Heart left ventricle (tissue), 13 donors: ENCODE measurements at regions not wholly inside any gene's neighbourhood (a gene's known extent, or its start where the extent isn't known, plus 50 kb on each side); places are given as distances from the start of the nearest gene placed in this dataset.

Experiments used
- POLR2A ChIP-seq, 2 donors: fragments of 450-650 bp; IDR thresholded peaks; one replicate each; pipeline ENCODE4 v1.6.1; 2017; ENCODE audit warnings: antibody characterized with exemption in 2 of 2, mild to moderate bottlenecking in 2 of 2, moderate library complexity in 2 of 2
- TF ChIP-seq, protein P1 (sequence below), 12 donors: fragments of 200-600 bp; sonication (generic) in 4 of 12; IDR thresholded peaks; one replicate each; pipeline versions ENCODE4 v1.5.0 to v1.8.0; 2018 to 2022; ENCODE audit warnings: antibody characterized with exemption in 12 of 12, mild to moderate bottlenecking in 5 of 12
- donor health status: ischemic (EF 13 %, LVEDD 7.1; RV severe dilation, severe dysfunction).
- donor health status: DM: no; HTN: yes; CAD: no.
- donor health status: DM: no; HTN: no; CAD: no.
- donor health status: ischemic (EF 25% LVEDD 6.9; RV normal size, moderate dysfunction).
- donor health status: ischemic (EF 25% LVEDD 5.7; RV mildly dilated, moderate dysfunction).
- donor health status: ischemic (EF 35%, LVEDD 5.7; RV mildly dilated, moderate dysfunction).
- donor health status: nonischemic (EF 11% LVEDD 7.7; RV severe dilation, severe dysfunction).
- donor health status: DM: yes; HTN: yes; CAD: no.
- donor health status: PGD.
- donor health status: ischemic (EF 29% LVEDD 5.4; RV normal size, mild dysfunction).
- donor health status: nonischemic (EF 23%, LVEDD 6.1; RV moderate dilation, normal function).

DNA sequence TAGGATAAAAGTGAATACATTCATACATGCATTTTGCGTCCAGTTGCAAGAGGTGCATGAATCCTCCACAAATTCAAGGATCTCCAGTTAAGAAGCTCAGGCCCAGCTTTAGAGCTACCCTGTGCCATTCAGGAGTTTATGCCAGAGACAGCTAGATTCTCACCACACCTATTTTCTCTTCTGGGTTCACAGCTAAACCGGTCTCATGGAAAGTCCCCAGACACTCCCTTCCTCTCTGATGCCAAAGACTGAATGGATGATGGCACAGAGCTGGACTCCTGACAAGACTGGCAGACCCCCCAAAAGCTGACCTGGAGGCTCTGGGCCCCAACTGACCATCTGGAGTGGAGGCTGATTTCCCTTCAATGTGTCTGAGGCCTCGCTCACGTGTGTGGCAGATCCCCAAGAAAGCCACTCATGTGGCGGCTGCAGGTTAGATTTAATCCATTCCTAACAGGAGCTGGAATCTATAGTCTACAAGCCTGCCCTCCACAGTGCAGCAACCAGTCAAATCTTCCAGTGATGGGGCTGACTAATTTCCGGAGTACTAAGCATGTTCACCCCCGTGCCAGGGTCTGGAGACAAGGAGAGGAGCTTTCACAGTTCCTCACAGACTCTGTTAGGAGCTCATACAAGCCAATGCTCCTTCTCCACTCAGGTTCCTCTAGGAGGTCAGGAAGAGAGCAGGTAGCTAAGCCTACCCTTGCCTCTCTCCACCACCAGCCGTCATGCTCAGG is 257.1 kb downstream of the BCL11A start:
- TF ChIP-seq, protein P1, sequence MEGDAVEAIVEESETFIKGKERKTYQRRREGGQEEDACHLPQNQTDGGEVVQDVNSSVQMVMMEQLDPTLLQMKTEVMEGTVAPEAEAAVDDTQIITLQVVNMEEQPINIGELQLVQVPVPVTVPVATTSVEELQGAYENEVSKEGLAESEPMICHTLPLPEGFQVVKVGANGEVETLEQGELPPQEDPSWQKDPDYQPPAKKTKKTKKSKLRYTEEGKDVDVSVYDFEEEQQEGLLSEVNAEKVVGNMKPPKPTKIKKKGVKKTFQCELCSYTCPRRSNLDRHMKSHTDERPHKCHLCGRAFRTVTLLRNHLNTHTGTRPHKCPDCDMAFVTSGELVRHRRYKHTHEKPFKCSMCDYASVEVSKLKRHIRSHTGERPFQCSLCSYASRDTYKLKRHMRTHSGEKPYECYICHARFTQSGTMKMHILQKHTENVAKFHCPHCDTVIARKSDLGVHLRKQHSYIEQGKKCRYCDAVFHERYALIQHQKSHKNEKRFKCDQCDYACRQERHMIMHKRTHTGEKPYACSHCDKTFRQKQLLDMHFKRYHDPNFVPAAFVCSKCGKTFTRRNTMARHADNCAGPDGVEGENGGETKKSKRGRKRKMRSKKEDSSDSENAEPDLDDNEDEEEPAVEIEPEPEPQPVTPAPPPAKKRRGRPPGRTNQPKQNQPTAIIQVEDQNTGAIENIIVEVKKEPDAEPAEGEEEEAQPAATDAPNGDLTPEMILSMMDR (IDR thresholded peaks at IDR 0.05): no peak
- TF ChIP-seq POLR2A (IDR thresholded peaks at IDR 0.05): no peak
